Glomerular endothelial cell (primary cell): ENCODE measurements at regions not wholly inside any gene's neighbourhood (a gene's known extent, or its start where the extent isn't known, plus 50 kb on each side); places are given as distances from the start of the nearest gene placed in this dataset.
"Not testable (repeated sequence)": the region's sequence is repeated elsewhere in the genome, so short reads cannot be mapped to it uniquely, and the experiment has no call there.

Source experiments
- DNase-seq: peaks from one replicate; pipeline ENCODE4 v3.0.0-alpha.2; 2011; ENCODE audit warnings: low read depth, low spot score; ENCODE audit errors: extremely low read depth

DNA sequence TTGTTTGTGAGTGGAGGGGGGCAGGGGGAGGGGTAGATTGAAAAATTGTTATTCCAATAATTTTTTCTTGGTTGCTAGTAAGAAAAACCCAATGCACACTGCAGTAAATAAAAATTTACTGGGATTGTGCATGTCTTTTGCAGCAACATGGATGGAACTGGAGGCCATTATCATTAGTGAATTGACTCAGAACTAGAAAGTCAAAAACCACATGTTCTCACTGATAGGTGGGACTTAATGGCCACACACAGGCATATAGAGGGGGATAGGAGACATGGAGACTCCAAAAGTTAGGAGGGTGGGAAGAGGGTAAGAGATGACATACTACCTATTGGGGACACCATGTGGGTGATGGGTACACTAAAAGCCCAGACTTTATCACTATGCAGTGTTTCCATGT is 67.2 kb downstream of the BUB3 start:
- no peak for DNase-seq

DNA sequence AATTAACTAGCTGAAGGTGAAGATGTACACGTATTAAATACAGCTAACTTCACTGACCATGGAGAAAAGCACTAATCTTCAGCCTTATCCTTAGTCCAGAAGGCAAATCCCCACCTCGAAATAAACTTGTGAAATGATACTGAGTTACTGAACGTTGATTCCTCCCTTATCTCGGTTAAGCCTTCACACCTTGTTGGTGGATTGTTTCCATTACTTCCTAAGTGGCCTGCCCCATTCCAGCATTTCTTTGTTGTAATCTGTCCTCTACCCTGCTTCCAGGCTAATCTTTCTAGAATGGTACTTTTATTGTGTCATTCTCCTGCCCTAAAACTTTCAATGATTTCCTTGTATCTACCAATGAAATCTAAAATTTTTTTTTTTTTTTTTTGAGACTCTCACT is 68.6 kb downstream of the BUB3 start:
- no peak for DNase-seq

DNA sequence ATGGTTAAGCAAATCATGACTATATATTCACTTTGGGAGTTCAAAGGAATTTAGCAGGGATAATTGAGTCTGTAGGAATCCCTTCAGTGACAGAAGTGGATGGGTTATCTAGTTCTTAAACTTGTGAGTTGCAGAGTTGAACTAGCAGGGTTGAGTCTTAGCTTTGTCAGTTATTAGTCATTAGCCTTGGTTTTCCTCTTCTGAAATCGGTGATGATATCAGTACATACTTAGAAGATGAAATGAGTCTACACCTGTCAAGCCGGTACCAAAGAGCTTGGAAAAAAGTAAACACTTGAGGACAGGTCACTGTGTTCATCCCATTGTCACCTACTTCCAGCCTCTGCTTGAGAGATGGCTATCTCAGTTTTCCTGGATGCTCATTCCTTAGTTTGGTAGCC is 73.5 kb downstream of the BUB3 start:
- no peak for DNase-seq

DNA sequence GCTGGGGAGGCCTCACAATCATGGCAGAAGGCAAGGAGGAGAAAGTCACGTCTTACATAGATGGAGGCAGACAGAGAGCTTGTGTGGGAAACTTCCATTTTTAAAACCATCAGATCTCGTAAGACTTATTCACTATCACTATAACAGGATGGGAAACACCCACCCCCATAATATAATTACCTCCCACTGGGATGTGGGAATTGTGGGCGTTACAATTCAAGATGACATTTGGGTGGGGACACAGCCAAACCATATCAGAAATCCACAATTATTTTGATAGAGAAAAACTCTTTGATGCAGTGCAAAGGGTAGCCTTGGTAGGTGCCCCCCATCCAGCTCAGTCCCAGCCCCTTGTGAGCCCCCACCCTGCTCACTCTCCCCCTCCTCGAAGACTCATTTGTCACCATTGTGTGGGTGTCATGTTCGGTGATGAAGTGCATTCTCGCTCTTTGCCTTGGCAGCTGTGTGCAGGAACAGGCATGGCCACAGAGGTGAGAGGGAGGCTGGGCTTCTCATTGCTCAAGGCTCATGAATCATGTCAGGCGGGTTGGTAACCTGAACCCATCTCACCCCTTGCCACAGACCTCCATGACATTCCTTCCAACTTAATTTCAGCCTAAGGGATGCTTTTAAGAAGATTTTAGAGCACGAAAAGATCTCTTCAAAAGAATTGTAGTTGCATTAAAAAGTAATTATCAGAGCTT is 75.9 kb downstream of the BUB3 start:
- no peak for DNase-seq

GRCh38 chr10:123232879-123233278 is 78.7 kb downstream of the BUB3 start:
- not testable (repeated sequence) for DNase-seq

DNA sequence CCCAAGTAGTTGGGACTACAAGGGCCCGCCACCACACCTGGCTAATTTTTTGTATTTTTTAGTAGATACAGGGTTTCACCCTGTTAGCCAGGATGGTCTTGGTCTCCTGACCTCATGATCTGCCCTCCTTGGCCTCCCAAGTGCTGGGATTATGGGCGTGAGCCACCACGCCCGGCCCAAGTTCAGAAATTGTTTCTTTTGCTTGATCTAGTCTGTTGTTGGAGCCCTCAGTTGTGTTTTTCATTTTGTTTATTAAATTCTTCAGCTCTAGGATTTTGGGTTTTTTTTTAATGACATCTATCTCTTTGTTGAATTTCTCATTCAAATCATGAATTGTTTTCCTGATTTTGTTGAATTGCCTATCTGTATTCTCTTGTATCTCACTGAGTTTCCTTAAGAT is 80.8 kb downstream of the BUB3 start:
- DNase-seq: not testable (repeated sequence)

DNA sequence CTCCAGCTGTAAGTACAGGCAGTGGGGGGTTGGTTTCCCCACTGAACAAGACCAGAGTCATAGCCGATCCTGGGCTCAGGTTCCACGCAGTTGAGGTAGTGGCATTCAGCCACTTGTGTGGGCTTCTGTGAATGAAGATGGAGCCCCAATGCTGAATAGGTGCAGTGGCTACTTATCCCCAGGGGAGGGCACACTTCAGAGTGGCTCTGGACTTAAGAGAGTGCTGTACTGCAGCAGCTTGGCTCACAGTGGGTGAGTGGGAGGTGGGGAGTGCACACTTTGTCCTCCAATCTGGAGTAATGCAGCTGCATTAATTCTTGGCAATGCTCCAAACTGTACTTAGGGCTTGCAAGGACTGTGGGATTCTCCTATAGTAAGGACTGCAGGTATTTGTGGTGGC is 81.9 kb downstream of the BUB3 start:
- DNase-seq: no peak

- no peak for DNase-seq
Observed at GRCh38 chr10:123240250-123240649, 86.0 kb downstream of the BUB3 start.

- no peak for DNase-seq
Observed at GRCh38 chr10:123240776-123241175, 86.6 kb downstream of the BUB3 start.

- DNase-seq: no peak
Observed at GRCh38 chr10:123241391-123242141, 87.4 kb downstream of the BUB3 start.

DNA sequence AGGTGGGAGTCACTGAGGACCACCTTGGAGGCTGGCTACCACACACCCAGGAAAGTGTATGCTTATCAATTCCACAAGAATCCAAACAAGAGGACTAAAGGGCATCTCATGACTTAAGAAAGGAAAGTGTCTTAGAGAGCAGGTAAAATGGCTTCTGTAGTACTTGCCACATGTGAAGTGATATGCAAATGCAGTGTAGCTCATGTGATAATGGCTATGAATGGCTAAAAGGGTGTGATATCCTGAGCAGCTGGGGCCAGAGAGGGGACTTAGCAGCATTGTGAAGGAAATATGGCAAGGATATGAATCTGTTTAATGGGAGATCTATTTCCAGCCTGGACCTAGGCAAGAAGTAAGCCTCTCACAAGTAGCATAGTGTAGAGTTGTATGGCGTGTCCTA is 90.5 kb downstream of the BUB3 start:
- no peak for DNase-seq

GRCh38 chr10:123245264-123245663 is 91.1 kb downstream of the BUB3 start:
- no peak for DNase-seq

DNA sequence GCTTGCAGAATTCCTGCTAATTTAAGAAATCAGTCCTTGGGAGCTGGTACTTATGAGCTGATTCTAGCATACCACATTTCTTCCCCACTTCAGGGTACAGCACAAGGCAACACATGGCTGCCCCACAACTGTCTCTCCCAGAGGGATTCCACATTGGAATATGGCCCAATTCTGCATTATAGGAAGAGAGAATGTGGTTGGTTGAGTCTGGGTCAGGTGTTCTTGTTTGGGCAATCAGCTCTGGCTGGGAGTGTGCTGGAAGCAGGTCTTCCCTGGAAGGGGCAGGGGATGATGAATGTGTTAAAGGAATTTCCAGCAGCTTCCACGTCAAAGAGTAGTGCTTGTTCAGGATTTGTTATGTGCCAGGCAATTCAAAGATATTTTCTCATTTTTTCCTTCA is 95.7 kb downstream of the BUB3 start:
- DNase-seq: no peak

GRCh38 chr10:123250640-123251039 is 96.4 kb downstream of the BUB3 start:
- DNase-seq: no peak

GRCh38 chr10:123252779-123253178 is 98.6 kb downstream of the BUB3 start:
- no peak for DNase-seq

DNA sequence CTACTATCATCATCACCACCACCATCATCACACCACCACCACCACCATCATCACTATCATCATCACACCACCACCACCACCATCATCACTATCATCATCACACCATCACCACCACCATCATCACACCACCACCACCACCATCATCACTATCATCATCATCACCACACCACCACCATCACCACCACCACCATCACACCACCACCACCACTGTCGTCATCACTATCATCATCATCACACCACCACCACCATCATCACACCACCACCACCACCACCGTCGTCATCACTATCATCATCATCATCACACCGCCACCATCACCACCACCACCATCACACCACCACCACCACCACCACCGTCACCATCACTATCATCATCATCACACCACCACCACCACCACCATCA is 100.1 kb downstream of the BUB3 start:
- not testable (repeated sequence) for DNase-seq

- DNase-seq: no peak
Observed at GRCh38 chr10:123257904-123258456, 103.8 kb downstream of the BUB3 start.

- DNase-seq: no peak
Observed at GRCh38 chr10:123259081-123259480, 104.9 kb downstream of the BUB3 start.

DNA sequence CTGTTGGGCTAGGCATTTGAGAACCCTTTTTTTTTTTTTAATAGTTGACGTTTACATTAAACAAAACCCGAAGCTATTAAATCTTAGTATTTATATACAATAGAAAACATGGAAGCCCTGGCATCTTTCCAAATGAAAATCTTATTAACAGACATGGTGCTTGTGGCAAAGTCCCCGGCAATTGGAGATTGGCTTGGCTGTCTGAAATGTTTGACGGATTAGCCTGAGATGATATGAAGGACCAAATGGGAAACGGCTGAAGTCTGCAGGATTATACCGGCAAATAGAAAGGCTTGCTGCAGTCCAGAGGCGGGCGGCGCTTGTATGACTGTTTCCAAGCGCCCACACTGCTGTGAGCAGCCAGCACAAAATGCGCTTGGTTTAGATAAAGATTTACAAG is 105.6 kb downstream of the BUB3 start:
- no peak for DNase-seq

- DNase-seq: no peak
Observed at GRCh38 chr10:123262456-123262855, 108.3 kb downstream of the BUB3 start.

DNA sequence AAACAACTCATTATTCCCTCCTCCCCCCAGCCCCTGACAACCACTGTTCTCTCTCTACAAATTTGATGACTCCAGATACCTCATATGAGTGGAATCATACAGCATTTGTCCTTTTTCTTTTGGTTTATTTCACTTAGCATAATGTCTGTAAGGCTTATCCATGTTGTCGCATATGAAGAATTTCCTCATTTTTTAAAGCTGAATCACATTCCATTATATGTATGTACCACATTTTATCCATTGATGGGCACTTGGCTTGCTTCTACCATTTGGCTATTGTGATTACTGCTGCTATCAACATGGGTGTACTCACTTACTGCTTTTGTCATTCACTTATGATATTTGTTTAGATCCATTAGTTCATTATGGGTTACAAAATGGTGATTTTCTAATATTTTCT is 112.8 kb downstream of the BUB3 start:
- DNase-seq: no peak

DNA sequence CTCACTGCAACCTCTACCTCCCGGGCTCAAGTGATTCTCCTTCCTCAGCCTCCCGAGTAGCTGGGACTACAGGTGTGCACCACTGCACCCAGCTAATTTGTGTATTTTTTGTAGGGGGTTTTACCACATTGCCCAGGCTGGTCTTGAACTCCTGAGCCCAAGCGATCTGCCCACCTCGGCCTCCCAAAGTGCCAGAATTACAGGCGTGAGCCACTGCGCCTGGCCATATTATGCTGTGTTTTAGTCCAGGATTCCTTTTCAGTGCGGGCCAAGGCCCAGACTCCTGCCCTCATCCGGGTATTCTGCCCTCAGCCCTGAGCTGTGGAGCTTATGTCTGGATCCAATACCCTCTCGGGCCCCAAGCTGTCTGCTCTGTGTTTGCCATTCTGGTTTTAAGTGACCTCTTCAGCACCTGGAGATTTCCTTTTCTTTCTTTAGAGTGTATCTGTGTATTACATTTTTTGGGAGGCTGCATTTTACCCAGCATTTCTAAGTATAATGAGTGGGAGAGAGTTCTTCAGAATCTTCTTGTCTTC is 114.9 kb downstream of the BUB3 start:
- DNase-seq: no peak
